GM19043 (cell line): ENCODE measurements at regions not wholly inside any gene's neighbourhood (a gene's known extent, or its start where the extent isn't known, plus 50 kb on each side); places are given as distances from the start of the nearest gene placed in this dataset.
"Not testable (repeated sequence)": the region's sequence is repeated elsewhere in the genome, so short reads cannot be mapped to it uniquely, and the experiment has no call there.

ENCODE experiments used
- ATAC-seq: cut with Tn5 transposase; IDR thresholded peaks from one replicate; pipeline ENCODE4 v1.9.1; 2021; ENCODE audit warnings: low read depth; ENCODE audit not compliant: unreplicated experiment

- ATAC-seq, result no peak
Measured at GRCh38 chr7:142450695-142451094, 192.8 kb upstream of the PRSS58 start.

- no peak for ATAC-seq
Measured at GRCh38 chr7:142450206-142450605, 192.3 kb upstream of the PRSS58 start.

GRCh38 chr7:142448857-142449256 lies 191.0 kb upstream of the PRSS58 start:
- not testable (repeated sequence) for ATAC-seq

- ATAC-seq, result no peak
Measured at GRCh38 chr7:142447762-142448161, 189.9 kb upstream of the PRSS58 start.

GRCh38 chr7:142445019-142445686 lies 187.3 kb upstream of the PRSS58 start:
- no peak for ATAC-seq

- ATAC-seq, result no peak
Measured at GRCh38 chr7:142443216-142444010, 185.6 kb upstream of the PRSS58 start.

GRCh38 chr7:142442396-142442795 lies 184.5 kb upstream of the PRSS58 start:
- ATAC-seq, result no peak

GRCh38 chr7:142440906-142441411 lies 183.1 kb upstream of the PRSS58 start:
- ATAC-seq, result peak; percentile 40

GRCh38 chr7:142440219-142440905 lies 182.5 kb upstream of the PRSS58 start:
- no peak for ATAC-seq

GRCh38 chr7:142439739-142440138 lies 181.9 kb upstream of the PRSS58 start:
- peak; percentile 60 for ATAC-seq

- no peak for ATAC-seq
Measured at GRCh38 chr7:142438923-142439515, 181.2 kb upstream of the PRSS58 start.

GRCh38 chr7:142438235-142438922 lies 180.5 kb upstream of the PRSS58 start:
- no peak for ATAC-seq

- no peak for ATAC-seq
Measured at GRCh38 chr7:142437741-142438140, 179.9 kb upstream of the PRSS58 start.

- ATAC-seq, result no peak
Measured at GRCh38 chr7:142436601-142437000, 178.7 kb upstream of the PRSS58 start.

GRCh38 chr7:142435606-142436005 lies 177.7 kb upstream of the PRSS58 start:
- not testable (repeated sequence) for ATAC-seq

GRCh38 chr7:142434666-142435167 lies 176.9 kb upstream of the PRSS58 start:
- no peak for ATAC-seq

- peak; percentile 49 for ATAC-seq
Measured at GRCh38 chr7:142434133-142434532, 176.3 kb upstream of the PRSS58 start.

- no peak for ATAC-seq
Measured at GRCh38 chr7:142432377-142432776, 174.5 kb upstream of the PRSS58 start.

- ATAC-seq, result no peak
Measured at GRCh38 chr7:142431491-142431890, 173.6 kb upstream of the PRSS58 start.

GRCh38 chr7:142428094-142428493 lies 170.2 kb upstream of the PRSS58 start:
- ATAC-seq, result no peak
